Activated CD8-positive, alpha-beta memory T cell treated with anti-CD3 and anti-CD28 coated beads for 1 hour (primary cell): ENCODE measurements at regions not wholly inside any gene's neighbourhood (a gene's known extent, or its start where the extent isn't known, plus 50 kb on each side); places are given as distances from the start of the nearest gene placed in this dataset.
"Not testable (repeated sequence)": the region's sequence is repeated elsewhere in the genome, so short reads cannot be mapped to it uniquely, and the experiment has no call there.

ENCODE experiments used
- DNase-seq, 2 donors: peaks; one replicate each; pipeline ENCODE4 v3.0.0-alpha.2; 2020; ENCODE audit warnings: low read depth in 1 of 2; ENCODE audit errors: extremely low read depth in 1 of 2

- DNase-seq = no peak
Measured at GRCh38 chr3:109648027-109648426, 310.7 kb upstream of the DPPA4 start.

- DNase-seq = no peak
Measured at GRCh38 chr3:109656225-109656624, 318.9 kb upstream of the DPPA4 start.

GRCh38 chr3:109678600-109678999 lies 341.3 kb upstream of the DPPA4 start:
- no peak for DNase-seq

GRCh38 chr3:109679664-109680063 lies 342.3 kb upstream of the DPPA4 start:
- no peak for DNase-seq

GRCh38 chr3:109683746-109684145 lies 346.4 kb upstream of the DPPA4 start:
- no peak for DNase-seq

- no peak for DNase-seq
Measured at GRCh38 chr3:109685084-109686079, 348.0 kb upstream of the DPPA4 start.

- DNase-seq = no peak
Measured at GRCh38 chr3:109687626-109688025, 350.3 kb upstream of the DPPA4 start.

- DNase-seq = no peak
Measured at GRCh38 chr3:109696932-109697331, 359.6 kb upstream of the DPPA4 start.

GRCh38 chr3:109702252-109702651 lies 364.9 kb upstream of the DPPA4 start:
- DNase-seq = no peak

GRCh38 chr3:109702976-109703375 lies 365.6 kb upstream of the DPPA4 start:
- DNase-seq = no peak

GRCh38 chr3:109705133-109705532 lies 367.8 kb upstream of the DPPA4 start:
- not testable (repeated sequence) for DNase-seq

GRCh38 chr3:109707617-109708016 lies 370.3 kb upstream of the DPPA4 start:
- no peak for DNase-seq

- no peak for DNase-seq
Measured at GRCh38 chr3:109713288-109713687, 375.9 kb upstream of the DPPA4 start.

GRCh38 chr3:109715707-109716106 lies 378.4 kb upstream of the DPPA4 start:
- DNase-seq = no peak

GRCh38 chr3:109718850-109719249 lies 381.5 kb upstream of the DPPA4 start:
- DNase-seq = no peak

- no peak for DNase-seq
Measured at GRCh38 chr3:109728861-109729494, 391.6 kb upstream of the DPPA4 start.

- DNase-seq = peak; percentile 30 to 36
Measured at GRCh38 chr3:109731639-109732473, 394.5 kb upstream of the DPPA4 start.

GRCh38 chr3:109743981-109744380 lies 406.6 kb upstream of the DPPA4 start:
- DNase-seq = no peak

- no peak for DNase-seq
Measured at GRCh38 chr3:109772520-109772919, 435.2 kb upstream of the DPPA4 start.

GRCh38 chr3:109774108-109774507 lies 436.8 kb upstream of the DPPA4 start:
- DNase-seq = no peak

- no peak for DNase-seq
Measured at GRCh38 chr3:109784285-109784684, 446.9 kb upstream of the DPPA4 start.
